H1 (cell line): ENCODE measurements at regions not wholly inside any gene's neighbourhood (a gene's known extent, or its start where the extent isn't known, plus 50 kb on each side); places are given as distances from the start of the nearest gene placed in this dataset.
A peak's percentile ranks its signal among the peaks of the same experiment; 100 is the strongest.

Experiments
- CTCF ChIA-PET: fragments of 300-600 bp; sonication (Branson Sonifier 250); formaldehyde crosslinking; loops from one replicate; lab custom pipeline; 2021; ENCODE audit not compliant: partially characterized antibody; lab: Charles Lee
- POLR2A ChIA-PET: fragments of 300-600 bp; sonication (Branson Sonifier 250); formaldehyde crosslinking; loops from one replicate; lab custom pipeline; 2021; ENCODE audit warnings: inconsistent platforms; ENCODE audit not compliant: partially characterized antibody; lab: Charles Lee
- DNase-seq, 2 experiments: peaks; one replicate each; pipeline versions ENCODE4 v3.0.0 to v3.0.0-alpha.2; 2010 to 2022; ENCODE audit warnings: low spot score in 2 of 2, low read depth in 1 of 2, mixed read lengths in 1 of 2
- FAIRE-seq: peaks from 2 replicates; lab custom pipeline; 2011; peaks lifted over from hg19 to GRCh38; lab: Jason Lieb, UNC
- H2AFZ ChIP-seq: 2 replicates; pipeline ENCODE4 v1.8.1; 2012; ENCODE audit warnings: low read length, inconsistent platforms
- H2AK5ac ChIP-seq: 2 replicates; pipeline ENCODE4 v1.6.1; 2013; ENCODE audit warnings: low read depth, low read length
- H2BK120ac ChIP-seq: replicated peaks from 2 replicates; pipeline ENCODE3; 2013; ENCODE audit warnings: low read depth, low read length, inconsistent platforms
- H2BK12ac ChIP-seq: 2 replicates; pipeline ENCODE4 v1.6.1; 2013; ENCODE audit warnings: low read depth, low read length
- H2BK15ac ChIP-seq: 2 replicates; pipeline ENCODE4 v1.6.1; 2013; ENCODE audit warnings: low read length
- H2BK20ac ChIP-seq: 2 replicates; pipeline ENCODE4 v1.6.1; 2013; ENCODE audit warnings: low read length
- H2BK5ac ChIP-seq: 2 replicates; pipeline ENCODE4 v1.6.1; 2013; ENCODE audit warnings: low read depth, low read length
- H3K14ac ChIP-seq: 2 replicates; pipeline ENCODE4 v1.6.1; 2013; ENCODE audit warnings: inconsistent platforms; ENCODE audit not compliant: insufficient read length
- H3K18ac ChIP-seq: 2 replicates; pipeline ENCODE4 v1.6.1; 2013; ENCODE audit warnings: low read length; ENCODE audit errors: extremely low read depth
- H3K23ac ChIP-seq: 2 replicates; pipeline ENCODE4 v1.6.1; 2013; ENCODE audit warnings: inconsistent platforms; ENCODE audit not compliant: insufficient read length
- H3K23me2 ChIP-seq: 2 replicates; pipeline ENCODE4 v1.6.1; 2013; ENCODE audit warnings: low read depth, low read length
- H3K27ac ChIP-seq: 2 replicates; pipeline ENCODE4 v1.6.1; 2011; ENCODE audit warnings: low read depth, low read length, inconsistent platforms
- H3K27me3 ChIP-seq, 4 experiments: replicated peaks in 1 of 4; 1 replicate in 1 of 4; 2 replicates in 3 of 4; pipeline versions ENCODE4 v1.6.1 to v1.8.1; 2011 to 2013; ENCODE audit warnings: low read length in 3 of 4, mild to moderate bottlenecking in 3 of 4, inconsistent platforms in 2 of 4, mixed read lengths in 2 of 4, moderate library complexity in 1 of 4; ENCODE audit not compliant: control insufficient read depth in 3 of 4, insufficient read depth in 3 of 4; ENCODE audit errors: extremely low read depth in 1 of 4
- H3K36me3 ChIP-seq, 4 experiments: 2 replicates each; pipeline versions ENCODE4 v1.6.1 to v1.8.1; 2011 to 2013; ENCODE audit warnings: mild to moderate bottlenecking in 4 of 4, low read length in 3 of 4, moderate library complexity in 2 of 4, control low read depth in 1 of 4, inconsistent platforms in 1 of 4; ENCODE audit not compliant: insufficient read depth in 4 of 4, control insufficient read depth in 2 of 4
- H3K4ac ChIP-seq: replicated peaks from 2 replicates; pipeline ENCODE3; 2013; ENCODE audit warnings: low read length, low read depth, mixed read lengths, inconsistent platforms; ENCODE audit not compliant: insufficient read length
- H3K4me1 ChIP-seq, 4 experiments: replicated peaks in 1 of 4; 1 replicate in 1 of 4; 2 replicates in 3 of 4; pipeline versions ENCODE4 v1.6.1 to v1.8.1; 2011 to 2013; ENCODE audit warnings: low read length in 3 of 4, inconsistent platforms in 2 of 4, mixed read lengths in 1 of 4; ENCODE audit not compliant: insufficient read depth in 4 of 4, control insufficient read depth in 3 of 4
- H3K4me2 ChIP-seq, 2 experiments: 2 replicates each; pipeline versions ENCODE4 v1.6.1 to v1.8.1; 2011 to 2013; ENCODE audit warnings: low read depth in 2 of 2, low read length in 2 of 2, control low read depth in 1 of 2, inconsistent platforms in 1 of 2, mild to moderate bottlenecking in 1 of 2; ENCODE audit not compliant: insufficient read depth in 1 of 2
- H3K4me3 ChIP-seq, 4 experiments: fragments of 200-600, 300-600 bp in 1 of 4; sonication (generic), shearing (Covaris generic), sonication (Bioruptor Twin) in 1 of 4; 2 replicates each; pipeline versions ENCODE4 v1.5.1 to v1.8.1; 2011 to 2016; ENCODE audit warnings: low read length in 4 of 4, low read depth in 3 of 4, control low read depth in 2 of 4, inconsistent platforms in 2 of 4, mild to moderate bottlenecking in 2 of 4, mixed read lengths in 1 of 4, moderate library complexity in 1 of 4; ENCODE audit not compliant: insufficient read depth in 2 of 4; ENCODE audit errors: extremely low read depth in 1 of 4
- H3K56ac ChIP-seq: replicated peaks from 2 replicates; pipeline ENCODE3; 2013; ENCODE audit warnings: low read depth, mild to moderate bottlenecking, mixed read lengths, low read length, inconsistent platforms; ENCODE audit not compliant: insufficient read length
- H3K79me1 ChIP-seq: 2 replicates; pipeline ENCODE4 v1.6.1; 2013; ENCODE audit warnings: low read depth, low read length, control low read depth
- H3K79me2 ChIP-seq, 2 experiments: 2 replicates each; pipeline versions ENCODE4 v1.6.1 to v1.8.1; 2012 to 2013; ENCODE audit warnings: low read length in 2 of 2, mild to moderate bottlenecking in 2 of 2, inconsistent platforms in 1 of 2; ENCODE audit not compliant: insufficient read depth in 2 of 2, control insufficient read depth in 1 of 2
- H3K9ac ChIP-seq, 4 experiments: replicated peaks in 1 of 4; 1 replicate in 1 of 4; 2 replicates in 3 of 4; pipeline versions ENCODE4 v1.6.1 to v1.8.1; 2011 to 2013; ENCODE audit warnings: low read depth in 3 of 4, low read length in 3 of 4, control low read depth in 2 of 4, mild to moderate bottlenecking in 2 of 4, moderate library complexity in 2 of 4, inconsistent platforms in 1 of 4; ENCODE audit errors: extremely low read depth in 1 of 4
- H3K9me3 ChIP-seq, 2 experiments: 2 replicates each; pipeline versions ENCODE4 v1.6.1 to v1.8.1; 2012 to 2013; ENCODE audit warnings: mild to moderate bottlenecking in 2 of 2, moderate library complexity in 2 of 2, control low read depth in 1 of 2, inconsistent platforms in 1 of 2, low read depth in 1 of 2, low read length in 1 of 2, mixed read lengths in 1 of 2; ENCODE audit not compliant: insufficient read depth in 2 of 2
- H4K20me1 ChIP-seq, 2 experiments: replicated peaks in 1 of 2; 2 replicates each; pipeline versions ENCODE3 to v1.8.1; 2011 to 2013; ENCODE audit warnings: inconsistent platforms in 2 of 2, low read length in 2 of 2, mild to moderate bottlenecking in 1 of 2; ENCODE audit not compliant: insufficient read depth in 2 of 2, control insufficient read depth in 1 of 2
- H4K5ac ChIP-seq: 2 replicates; pipeline ENCODE4 v1.6.1; 2013; ENCODE audit warnings: low read length, low read depth, mixed read lengths, inconsistent platforms; ENCODE audit not compliant: insufficient read length
- H4K8ac ChIP-seq: 2 replicates; pipeline ENCODE4 v1.8.0; 2013; ENCODE audit warnings: mild to moderate bottlenecking, moderate library complexity, low read length, inconsistent platforms; ENCODE audit not compliant: insufficient read depth; ENCODE audit errors: extremely low read depth
- H4K91ac ChIP-seq: replicated peaks from 2 replicates; pipeline ENCODE3; 2013; ENCODE audit warnings: low read length, mixed read lengths, inconsistent platforms; ENCODE audit not compliant: insufficient read length
- BACH1 ChIP-seq: IDR thresholded peaks from 2 replicates; pipeline ENCODE4 v1.6.1; 2012; ENCODE audit warnings: low read length, improper control_type of control experiment
- CBX8 ChIP-seq: fragments of 300-800, 300-1000 bp; sonication (generic); IDR thresholded peaks from 2 replicates; pipeline ENCODE4 v1.7.1; 2016; ENCODE audit warnings: low read depth, low read length, borderline replicate concordance
- CHD1 ChIP-seq: IDR thresholded peaks from 2 replicates; pipeline ENCODE4 v1.6.1; 2012; ENCODE audit warnings: low read depth, low read length, improper control_type of control experiment
- CREB1 ChIP-seq: IDR thresholded peaks from 2 replicates; pipeline ENCODE4 v1.6.1; 2012; ENCODE audit warnings: inconsistent platforms
- JUND ChIP-seq: IDR thresholded peaks from 2 replicates; pipeline ENCODE4 v1.6.1; 2011; ENCODE audit warnings: mild to moderate bottlenecking, improper control_type of control experiment, low read length
- KDM4A ChIP-seq: IDR thresholded peaks from one replicate; pipeline ENCODE4 v1.7.1; 2012; ENCODE audit warnings: low read depth, mild to moderate bottlenecking, moderate library complexity, low read length, inconsistent platforms; ENCODE audit not compliant: severe bottlenecking
- RAD21 ChIP-seq, 2 experiments: IDR thresholded peaks in 1 of 2; conservative IDR thresholded peaks in 1 of 2; 2 replicates each; pipeline ENCODE4 v1.6.1; 2011; ENCODE audit warnings: low read depth in 2 of 2, low read length in 2 of 2, improper control_type of control experiment in 1 of 2, inconsistent platforms in 1 of 2, mild to moderate bottlenecking in 1 of 2, moderate library complexity in 1 of 2
- RFX5 ChIP-seq: IDR thresholded peaks from 2 replicates; pipeline ENCODE4 v1.6.1; 2011; ENCODE audit warnings: low read depth, low read length, improper control_type of control experiment, borderline replicate concordance
- SIN3A ChIP-seq, 2 experiments: IDR thresholded peaks in 1 of 2; conservative IDR thresholded peaks in 1 of 2; 2 replicates each; pipeline ENCODE4 v1.6.1; 2011 to 2012; ENCODE audit warnings: low read length in 2 of 2, improper control_type of control experiment in 1 of 2, low read depth in 1 of 2, mild to moderate bottlenecking in 1 of 2
- SIRT6 ChIP-seq: IDR thresholded peaks from one replicate; pipeline ENCODE4 v1.7.1; 2012; ENCODE audit warnings: low read length, inconsistent platforms
- SP2 ChIP-seq: IDR thresholded peaks from 2 replicates; pipeline ENCODE4 v1.6.1; 2012; ENCODE audit warnings: mild to moderate bottlenecking, low read length, inconsistent platforms
- YY1 ChIP-seq: IDR thresholded peaks from 2 replicates; pipeline ENCODE4 v1.6.1; 2011; ENCODE audit warnings: low read depth, mild to moderate bottlenecking, low read length
- ZNF274 ChIP-seq: IDR thresholded peaks from 2 replicates; pipeline ENCODE4 v1.7.0; 2012; ENCODE audit warnings: low read length, borderline replicate concordance; ENCODE audit errors: extremely low read depth
- WGBS, 2 experiments: shearing (Covaris generic) in 1 of 2; methylation state at CpG; one replicate each; pipeline versions ENCODE4 v1.1.6 to v1.1.7; 2013 to 2015; ENCODE audit warnings: low lambda C conversion rate in 2 of 2, mixed read lengths in 2 of 2, inconsistent platforms in 1 of 2, low coverage in 1 of 2, missing lambda C conversion rate in 1 of 2; ENCODE audit not compliant: insufficient replicate concordance in 2 of 2, insufficient coverage in 1 of 2, insufficient read length in 1 of 2; ENCODE audit errors: extremely low coverage in 1 of 2, missing lambda C conversion rate in 1 of 2; 5-methylcytosine and 5-hydroxymethylcytosine counted together

DNA sequence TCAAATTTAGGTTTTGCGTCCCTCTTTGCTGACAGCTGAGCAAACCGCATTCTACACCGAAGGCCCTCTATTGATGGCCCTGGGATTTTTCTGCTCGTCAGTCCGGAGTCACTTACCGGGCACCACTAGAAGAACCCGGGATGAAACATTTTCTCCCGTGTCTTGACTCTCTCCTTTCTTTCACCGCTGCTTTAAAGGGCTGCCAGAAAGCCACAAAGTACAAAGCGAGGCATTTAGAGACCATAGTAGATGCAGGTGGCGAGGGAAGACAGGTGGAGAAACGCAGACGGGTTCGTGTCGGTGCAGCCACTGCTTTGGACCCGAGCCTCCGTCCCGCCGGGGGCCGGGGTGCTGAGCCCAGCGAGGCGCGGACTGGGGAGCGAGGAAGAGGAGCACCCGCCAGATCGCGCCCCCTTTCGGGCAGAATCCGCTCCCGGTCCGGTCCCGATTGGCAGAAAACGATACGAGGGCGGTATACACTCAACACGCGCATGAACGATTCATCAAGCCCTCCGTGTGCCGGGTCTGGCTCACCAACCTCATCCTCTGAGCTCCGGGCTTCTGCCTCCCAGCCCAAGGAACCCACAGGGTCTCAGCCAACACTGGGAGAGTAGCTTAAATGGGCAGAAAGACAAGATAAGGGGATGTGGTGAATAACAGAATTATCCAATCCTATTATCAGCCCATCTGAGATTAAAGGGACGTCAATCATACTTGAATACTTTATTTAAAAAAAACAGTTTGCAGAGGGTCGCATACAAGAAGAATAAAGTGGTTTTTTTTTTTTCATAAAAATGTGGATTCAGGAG is 84.9 kb downstream of the TRIM27 start:
- Histone ChIP-seq H3K56ac (peak overlapping the region; percentile 42), H3K4me2 (peak overlapping the region; percentile 67 to 68), H2BK120ac (no peak overlapping the region), H3K27ac (no peak overlapping the region), H2AK5ac (no peak overlapping the region), H3K4me3 (peak overlapping the region; percentile 80 to 96 (median 88)), H4K8ac (no peak overlapping the region), H2BK5ac (no peak overlapping the region), H2BK12ac (no peak overlapping the region), H3K79me1 (no peaks in the 10 kb centered on the region), H3K9ac (peak overlapping the region; percentile 27 to 71 (median 48)), H2BK20ac (no peak overlapping the region), H3K79me2 (no peaks in the 10 kb centered on the region), H2AFZ (peak overlapping the region; percentile 96), H3K14ac (no peak overlapping the region), H4K20me1 (no peaks in the 10 kb centered on the region), H3K23ac (no peak overlapping the region), H3K27me3 (no peaks in the 10 kb centered on the region; a peak in 1 of 7 replicates), H3K23me2 (no peaks in the 10 kb centered on the region), H3K36me3 (no peaks in the 10 kb centered on the region), H3K9me3 (no peaks in the 10 kb centered on the region), H2BK15ac (no peak overlapping the region), H3K18ac (0 out of 2 replicates have a peak overlapping the region, but pooled peaks have one; percentile 68), H4K91ac (no peak overlapping the region), H4K5ac (no peak overlapping the region), H3K4ac (no peak overlapping the region), H3K4me1 (no peaks in the 10 kb centered on the region)
- 2% methylated on average over 43 of the region's 43 CpGs; no CpG with 5 or more reads in 1 of the 2 experiments for WGBS, 2 experiments
- DNase-seq (peak; percentile 69 to 96), FAIRE-seq (no peak)
- ChIA-PET CTCF (interaction anchor here (0.6 to 7.7 kb wide), 36 partner anchors 10 to 1673 kb away, joined by 3 to 107 read pairs (median 4); no protein-coding TSS in a partner anchor), POLR2A (interaction anchor here (0.6 to 7.6 kb wide), 20 partner anchors 9 to 233 kb away, joined by 3 to 55 read pairs (median 4); partner anchors contain the start of gene TRIM27)
- TF ChIP-seq SP2: no peak
- TF ChIP-seq YY1: peak; percentile 28; the same call in 1 of the 2 replicates
- no peak for TF ChIP-seq SIRT6
- no peak for TF ChIP-seq BACH1
- no peak for TF ChIP-seq CBX8
- TF ChIP-seq KDM4A: peak; percentile 80
- TF ChIP-seq ZNF274: no peak
- peak; percentile 38 to 47 for TF ChIP-seq RAD21 (IDR thresholded peaks at IDR 0.05 in 1 of 2, conservative IDR thresholded peaks at IDR 0.05 in 1 of 2; ENCODE audit: low read depth in 2 of 2, low read length in 2 of 2)
- 0 out of 2 replicates have a peak, but pooled peaks have one; percentile 49 for TF ChIP-seq CREB1
- TF ChIP-seq CHD1: no peak
- TF ChIP-seq JUND: no peak
- no peak; a peak in 1 of 4 replicates for TF ChIP-seq SIN3A (conservative IDR thresholded peaks at IDR 0.05 in 1 of 2, IDR thresholded peaks at IDR 0.05 in 1 of 2; ENCODE audit: low read depth in 1 of 2, low read length in 2 of 2)
- no peak for TF ChIP-seq RFX5
